Panc1 (cell line): ENCODE measurements at regions not wholly inside any gene's neighbourhood (a gene's known extent, or its start where the extent isn't known, plus 50 kb on each side); places are given as distances from the start of the nearest gene placed in this dataset.
"Not testable (repeated sequence)": the region's sequence is repeated elsewhere in the genome, so short reads cannot be mapped to it uniquely, and the experiment has no call there.

Experiments used
- ATAC-seq: fragments of 200-7000 bp; cut with Tn5 transposase; 2 replicates; pipeline ENCODE4 v1.9.1; 2020; ENCODE audit warnings: mild to moderate bottlenecking, moderate library complexity
- BruUV-seq: library from RNA; stranded (reverse); fragments of 400-500 nt; replicated peaks from 2 replicates; lab custom pipeline; 2021; lab: Mats Ljungman, UMichigan
- CTCF ChIA-PET: fragments of 300-600 bp; sonication (Branson Sonifier 250); formaldehyde crosslinking; loops from one replicate; lab custom pipeline; 2022; ENCODE audit warnings: antibody characterized with exemption; lab: Charles Lee
- POLR2A ChIA-PET: fragments of 300-600 bp; sonication (Branson Sonifier 250); formaldehyde crosslinking; loops from one replicate; lab custom pipeline; 2022; ENCODE audit warnings: antibody characterized with exemption; lab: Charles Lee
- DNase-seq: peaks from one replicate; pipeline ENCODE4 v3.0.0-alpha.2; 2010; ENCODE audit warnings: low read depth, low spot score
- H3K27ac ChIP-seq: 2 replicates; pipeline ENCODE4 v1.5.1; 2011; ENCODE audit warnings: mild to moderate bottlenecking, low read length, inconsistent platforms
- H3K27me3 ChIP-seq: fragments of 200-500 bp; sonication (Bioruptor generic); 2 replicates; pipeline ENCODE4 v1.6.0; 2014; ENCODE audit warnings: low read length, inconsistent platforms; ENCODE audit not compliant: control insufficient read depth, insufficient read depth
- H3K36me3 ChIP-seq: fragments of 200-500 bp; sonication (Bioruptor generic); 2 replicates; pipeline ENCODE4 v1.5.1; 2014; ENCODE audit warnings: inconsistent platforms, mild to moderate bottlenecking, low read length, moderate library complexity; ENCODE audit not compliant: control insufficient read depth, insufficient read depth
- H3K4me1 ChIP-seq: 2 replicates; pipeline ENCODE4 v1.5.1; 2011; ENCODE audit warnings: inconsistent platforms, mild to moderate bottlenecking, low read length, moderate library complexity; ENCODE audit not compliant: control insufficient read depth, insufficient read depth
- H3K4me3 ChIP-seq, 2 experiments: 2 replicates each; pipeline ENCODE4 v1.5.1; 2011 to 2012; ENCODE audit warnings: low read depth in 2 of 2, low read length in 2 of 2, mild to moderate bottlenecking in 2 of 2, inconsistent platforms in 1 of 2, moderate library complexity in 1 of 2
- H3K9me3 ChIP-seq: fragments of 200-500 bp; sonication (Bioruptor generic); 2 replicates; pipeline ENCODE4 v1.5.1; 2014; ENCODE audit warnings: low read depth, mild to moderate bottlenecking, inconsistent platforms, low read length, moderate library complexity; ENCODE audit not compliant: control insufficient read depth, insufficient read depth
- CTCF ChIP-seq: fragments of 450-650 bp; IDR thresholded peaks from 2 replicates; pipeline ENCODE4 v1.5.1; 2017; ENCODE audit warnings: mild to moderate bottlenecking
- POLR2AphosphoS5 ChIP-seq: IDR thresholded peaks from 2 replicates; pipeline ENCODE4 v1.6.1; 2012; ENCODE audit warnings: mild to moderate bottlenecking, low read depth, low read length, moderate library complexity
- SIN3A ChIP-seq: IDR thresholded peaks from 2 replicates; pipeline ENCODE4 v1.6.1; 2012; ENCODE audit warnings: low read depth, mild to moderate bottlenecking, low read length, moderate library complexity, borderline replicate concordance; ENCODE audit not compliant: insufficient read depth
- TCF7L2 ChIP-seq: IDR thresholded peaks from 2 replicates; pipeline ENCODE4 v1.6.1; 2011; ENCODE audit warnings: mild to moderate bottlenecking, low read depth, low read length, inconsistent platforms
- in situ Hi-C: cut with HindIII; loops from 2 replicates; pipeline ENCODE4 v1.10.0; 2016; ENCODE audit warnings: low sequenced_read_pairs, low pct_unique_long_range_greater_than_20kb
- intact Hi-C: fragments of 100-400 bp; cut with micrococcal nuclease; formaldehyde crosslinking; loops from one replicate; pipeline ENCODE4 v1.10.0; 2022; ENCODE audit not compliant: unreplicated experiment
- TF ChIP-seq, protein P1 (sequence below), 2 experiments: IDR thresholded peaks; 2 replicates each; pipeline ENCODE4 v1.6.1; 2011 to 2012; ENCODE audit warnings: low read depth in 2 of 2, control low read depth in 1 of 2, low read length in 1 of 2, mild to moderate bottlenecking in 1 of 2, moderate library complexity in 1 of 2; ENCODE audit not compliant: insufficient read depth in 1 of 2

DNA sequence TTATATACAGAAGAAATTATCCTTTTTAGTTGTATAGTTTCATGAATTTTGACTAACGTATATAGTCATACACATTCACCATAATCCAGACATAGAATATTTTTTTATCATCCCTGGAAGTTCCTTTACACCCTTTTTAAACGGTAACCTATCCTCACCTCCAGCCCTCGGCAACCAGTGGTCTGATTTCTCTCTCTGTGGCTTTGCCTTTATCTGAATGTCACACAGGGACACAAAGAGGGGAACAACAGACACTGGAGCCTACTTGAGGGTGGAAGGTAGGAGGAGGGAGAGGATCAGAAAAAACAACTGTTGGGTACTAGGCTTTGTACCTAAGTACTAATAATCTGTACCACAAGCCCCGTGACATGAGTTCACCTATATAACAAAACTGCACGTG is 191.9 kb downstream of the MC4R start:
- DNase-seq, result no peak
- POLR2A ChIA-PET, result no interaction called here
- Histone ChIP-seq H3K36me3 (no peaks in the 10 kb centered on the region), H3K4me1 (no peaks in the 10 kb centered on the region), H3K9me3 (no peaks in the 10 kb centered on the region), H3K27ac (no peak overlapping the region), H3K4me3 (no peak overlapping the region), H3K27me3 (no peaks in the 10 kb centered on the region)
- TF ChIP-seq TCF7L2, result no peak
- TF ChIP-seq SIN3A, result no peak
- no peak for TF ChIP-seq POLR2AphosphoS5
- TF ChIP-seq, protein P1, sequence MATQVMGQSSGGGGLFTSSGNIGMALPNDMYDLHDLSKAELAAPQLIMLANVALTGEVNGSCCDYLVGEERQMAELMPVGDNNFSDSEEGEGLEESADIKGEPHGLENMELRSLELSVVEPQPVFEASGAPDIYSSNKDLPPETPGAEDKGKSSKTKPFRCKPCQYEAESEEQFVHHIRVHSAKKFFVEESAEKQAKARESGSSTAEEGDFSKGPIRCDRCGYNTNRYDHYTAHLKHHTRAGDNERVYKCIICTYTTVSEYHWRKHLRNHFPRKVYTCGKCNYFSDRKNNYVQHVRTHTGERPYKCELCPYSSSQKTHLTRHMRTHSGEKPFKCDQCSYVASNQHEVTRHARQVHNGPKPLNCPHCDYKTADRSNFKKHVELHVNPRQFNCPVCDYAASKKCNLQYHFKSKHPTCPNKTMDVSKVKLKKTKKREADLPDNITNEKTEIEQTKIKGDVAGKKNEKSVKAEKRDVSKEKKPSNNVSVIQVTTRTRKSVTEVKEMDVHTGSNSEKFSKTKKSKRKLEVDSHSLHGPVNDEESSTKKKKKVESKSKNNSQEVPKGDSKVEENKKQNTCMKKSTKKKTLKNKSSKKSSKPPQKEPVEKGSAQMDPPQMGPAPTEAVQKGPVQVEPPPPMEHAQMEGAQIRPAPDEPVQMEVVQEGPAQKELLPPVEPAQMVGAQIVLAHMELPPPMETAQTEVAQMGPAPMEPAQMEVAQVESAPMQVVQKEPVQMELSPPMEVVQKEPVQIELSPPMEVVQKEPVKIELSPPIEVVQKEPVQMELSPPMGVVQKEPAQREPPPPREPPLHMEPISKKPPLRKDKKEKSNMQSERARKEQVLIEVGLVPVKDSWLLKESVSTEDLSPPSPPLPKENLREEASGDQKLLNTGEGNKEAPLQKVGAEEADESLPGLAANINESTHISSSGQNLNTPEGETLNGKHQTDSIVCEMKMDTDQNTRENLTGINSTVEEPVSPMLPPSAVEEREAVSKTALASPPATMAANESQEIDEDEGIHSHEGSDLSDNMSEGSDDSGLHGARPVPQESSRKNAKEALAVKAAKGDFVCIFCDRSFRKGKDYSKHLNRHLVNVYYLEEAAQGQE (IDR thresholded peaks at IDR 0.05; ENCODE audit: insufficient read depth in 1 of 2, low read depth in 2 of 2, low read length in 1 of 2), result no peak
- no peak for TF ChIP-seq CTCF
- in situ Hi-C loops (no loop called here), intact Hi-C loops (no loop called here)
- ATAC-seq, result no peak
- CTCF ChIA-PET, result no interaction called here
- no TSS peak for BruUV-seq

DNA sequence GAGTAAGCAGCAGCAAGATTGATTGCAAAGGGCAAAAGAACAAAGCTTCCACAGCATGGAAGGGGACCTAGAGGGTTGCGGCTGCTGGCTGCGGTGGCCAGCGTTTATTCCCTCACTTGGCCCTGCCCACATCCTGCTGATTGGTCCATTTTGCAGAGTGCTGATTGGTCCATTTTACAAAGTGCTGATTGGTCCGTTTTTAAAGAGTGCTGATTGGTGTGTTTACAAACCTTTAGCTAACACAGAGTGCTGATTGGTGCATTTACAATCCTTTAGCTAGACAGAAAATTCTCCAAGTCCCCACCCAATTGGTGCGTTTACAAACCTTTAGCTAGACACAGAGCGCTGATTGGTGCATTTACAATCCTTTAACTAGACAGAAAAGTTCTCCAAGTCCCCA is 194.4 kb downstream of the MC4R start:
- CTCF ChIA-PET, H3K9me3 ChIP-seq, H3K27ac ChIP-seq, BruUV-seq, H3K4me1 ChIP-seq, DNase-seq, ATAC-seq, H3K4me3 ChIP-seq, H3K36me3 ChIP-seq, H3K27me3 ChIP-seq, POLR2A ChIA-PET, in situ Hi-C loops, intact Hi-C loops: not testable (repeated sequence)

DNA sequence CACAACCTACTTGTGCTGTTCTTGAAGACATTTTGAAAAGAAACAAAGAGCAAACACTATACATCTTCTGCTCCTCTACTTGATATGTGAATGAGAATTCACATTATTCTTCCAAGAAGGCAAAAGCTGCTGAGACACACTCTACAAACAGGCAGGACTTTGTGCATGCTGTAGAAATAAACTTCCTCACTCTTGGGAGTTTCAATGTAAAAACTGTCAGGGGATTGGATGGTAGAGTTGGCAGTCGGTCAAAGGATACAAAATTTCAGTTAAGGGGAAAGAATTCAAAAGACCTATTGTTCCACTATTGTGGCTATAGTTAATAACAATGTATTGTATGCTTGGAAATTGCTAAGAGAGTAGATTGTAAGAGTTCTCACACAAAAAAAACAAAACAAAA is 196.3 kb downstream of the MC4R start:
- ChIA-PET CTCF (no interaction called here), POLR2A (no interaction called here)
- in situ Hi-C loops (no loop called here), intact Hi-C loops (no loop called here)
- TF ChIP-seq SIN3A, result no peak
- TF ChIP-seq, protein P1 (IDR thresholded peaks at IDR 0.05; ENCODE audit: insufficient read depth in 1 of 2, low read depth in 2 of 2, low read length in 1 of 2), result no peak
- no peak for TF ChIP-seq CTCF
- no peak for TF ChIP-seq TCF7L2
- TF ChIP-seq POLR2AphosphoS5, result no peak
- H3K4me3 ChIP-seq, result no peak overlapping the region
- BruUV-seq, result no TSS peak
- no peaks in the 10 kb centered on the region for H3K4me1 ChIP-seq
- H3K36me3 ChIP-seq, result no peaks in the 10 kb centered on the region
- H3K9me3 ChIP-seq, result no peaks in the 10 kb centered on the region
- no peaks in the 10 kb centered on the region for H3K27me3 ChIP-seq
- DNase-seq (no peak), ATAC-seq (no peak)
- no peak overlapping the region for H3K27ac ChIP-seq
